ENCODE measurements at regions not wholly inside any gene's neighbourhood (a gene's known extent, or its start where the extent isn't known, plus 50 kb on each side); places are given as distances from the start of the nearest gene placed in this dataset.

DNA sequence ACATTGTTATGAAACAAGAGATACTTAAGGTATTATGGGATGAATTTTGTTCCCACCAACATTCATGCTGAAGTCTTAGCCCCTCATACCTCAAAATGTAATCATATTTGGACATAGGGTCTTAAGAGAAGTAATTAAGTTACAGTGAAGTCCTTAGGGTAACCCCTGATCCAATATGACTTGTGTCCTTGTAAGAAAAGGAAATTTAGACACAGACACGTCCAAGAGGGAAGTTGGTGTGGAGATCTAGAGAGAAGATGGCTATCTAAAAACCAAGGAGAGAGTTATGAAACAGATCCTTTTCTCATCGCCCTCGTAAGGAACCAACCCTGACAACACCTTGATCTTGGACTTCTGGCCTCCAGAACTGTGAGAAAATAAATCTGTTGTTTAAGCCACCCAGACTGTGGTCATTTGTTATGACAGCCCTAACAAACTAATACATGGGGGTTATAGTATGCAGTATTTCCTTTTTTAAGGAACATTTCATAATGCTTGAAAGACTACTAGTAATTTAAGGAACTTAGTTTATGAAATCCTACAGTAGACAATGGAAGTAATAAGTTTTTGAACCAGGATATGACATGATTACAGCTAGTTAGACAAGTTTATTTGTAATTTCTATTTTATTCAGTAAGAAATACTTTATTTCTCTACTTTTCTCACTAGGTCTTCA, 875.5 kb upstream of the ADGRL2 start:
- TF ChIP-seq, protein P1, sequence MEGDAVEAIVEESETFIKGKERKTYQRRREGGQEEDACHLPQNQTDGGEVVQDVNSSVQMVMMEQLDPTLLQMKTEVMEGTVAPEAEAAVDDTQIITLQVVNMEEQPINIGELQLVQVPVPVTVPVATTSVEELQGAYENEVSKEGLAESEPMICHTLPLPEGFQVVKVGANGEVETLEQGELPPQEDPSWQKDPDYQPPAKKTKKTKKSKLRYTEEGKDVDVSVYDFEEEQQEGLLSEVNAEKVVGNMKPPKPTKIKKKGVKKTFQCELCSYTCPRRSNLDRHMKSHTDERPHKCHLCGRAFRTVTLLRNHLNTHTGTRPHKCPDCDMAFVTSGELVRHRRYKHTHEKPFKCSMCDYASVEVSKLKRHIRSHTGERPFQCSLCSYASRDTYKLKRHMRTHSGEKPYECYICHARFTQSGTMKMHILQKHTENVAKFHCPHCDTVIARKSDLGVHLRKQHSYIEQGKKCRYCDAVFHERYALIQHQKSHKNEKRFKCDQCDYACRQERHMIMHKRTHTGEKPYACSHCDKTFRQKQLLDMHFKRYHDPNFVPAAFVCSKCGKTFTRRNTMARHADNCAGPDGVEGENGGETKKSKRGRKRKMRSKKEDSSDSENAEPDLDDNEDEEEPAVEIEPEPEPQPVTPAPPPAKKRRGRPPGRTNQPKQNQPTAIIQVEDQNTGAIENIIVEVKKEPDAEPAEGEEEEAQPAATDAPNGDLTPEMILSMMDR (IDR thresholded peaks at IDR 0.05) = no peak
- TF ChIP-seq POLR2A (IDR thresholded peaks at IDR 0.05) = no peak

Measured in adrenal gland (tissue), 5 donors.